ENCODE measurements at regions not wholly inside any gene's neighbourhood (a gene's known extent, or its start where the extent isn't known, plus 50 kb on each side); places are given as distances from the start of the nearest gene placed in this dataset.

DNA sequence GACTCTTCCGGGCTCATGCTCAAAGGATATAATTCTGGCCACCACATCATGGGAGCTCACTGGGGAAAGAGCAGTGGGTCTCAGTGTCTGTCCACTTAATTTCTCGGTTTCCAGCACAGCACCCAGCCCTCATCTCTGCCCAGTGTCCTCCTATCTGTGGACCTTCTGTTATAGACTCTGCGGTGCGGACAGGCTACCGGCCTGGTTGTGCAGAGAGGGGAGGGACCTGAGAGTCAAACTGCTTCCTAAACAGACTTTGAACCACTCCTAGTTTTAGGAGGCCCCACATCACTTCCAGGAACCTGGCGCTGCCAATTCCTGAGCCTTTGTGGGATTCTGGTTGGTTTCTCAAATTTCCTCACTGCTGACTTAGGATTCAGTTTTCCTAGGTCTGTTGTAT lies 59.8 kb upstream of the MED4 start:
- TF ChIP-seq, protein P1, sequence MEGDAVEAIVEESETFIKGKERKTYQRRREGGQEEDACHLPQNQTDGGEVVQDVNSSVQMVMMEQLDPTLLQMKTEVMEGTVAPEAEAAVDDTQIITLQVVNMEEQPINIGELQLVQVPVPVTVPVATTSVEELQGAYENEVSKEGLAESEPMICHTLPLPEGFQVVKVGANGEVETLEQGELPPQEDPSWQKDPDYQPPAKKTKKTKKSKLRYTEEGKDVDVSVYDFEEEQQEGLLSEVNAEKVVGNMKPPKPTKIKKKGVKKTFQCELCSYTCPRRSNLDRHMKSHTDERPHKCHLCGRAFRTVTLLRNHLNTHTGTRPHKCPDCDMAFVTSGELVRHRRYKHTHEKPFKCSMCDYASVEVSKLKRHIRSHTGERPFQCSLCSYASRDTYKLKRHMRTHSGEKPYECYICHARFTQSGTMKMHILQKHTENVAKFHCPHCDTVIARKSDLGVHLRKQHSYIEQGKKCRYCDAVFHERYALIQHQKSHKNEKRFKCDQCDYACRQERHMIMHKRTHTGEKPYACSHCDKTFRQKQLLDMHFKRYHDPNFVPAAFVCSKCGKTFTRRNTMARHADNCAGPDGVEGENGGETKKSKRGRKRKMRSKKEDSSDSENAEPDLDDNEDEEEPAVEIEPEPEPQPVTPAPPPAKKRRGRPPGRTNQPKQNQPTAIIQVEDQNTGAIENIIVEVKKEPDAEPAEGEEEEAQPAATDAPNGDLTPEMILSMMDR (IDR thresholded peaks at IDR 0.05), result no peak
- TF ChIP-seq POLR2A (IDR thresholded peaks at IDR 0.05), result no peak
